T-helper 2 cell (primary cell): ENCODE measurements at regions not wholly inside any gene's neighbourhood (a gene's known extent, or its start where the extent isn't known, plus 50 kb on each side); places are given as distances from the start of the nearest gene placed in this dataset.

Experiments
- DNase-seq, 5 experiments: peaks; one replicate each; pipeline versions ENCODE4 v3.0.0 to v3.0.0-alpha.2; 2012 to 2022

- no peak for DNase-seq
Observed at GRCh38 chr12:132439333-132439904, 50.5 kb upstream of the FBRSL1 start.

GRCh38 chr12:132438726-132439125 lies 51.2 kb upstream of the FBRSL1 start:
- DNase-seq: no peak

- no peak for DNase-seq
Observed at GRCh38 chr12:132437943-132438700, 51.8 kb upstream of the FBRSL1 start.

GRCh38 chr12:132437252-132437932 lies 52.6 kb upstream of the FBRSL1 start:
- no peak for DNase-seq

- DNase-seq: no peak
Observed at GRCh38 chr12:132436791-132437251, 53.1 kb upstream of the FBRSL1 start.

GRCh38 chr12:132435486-132436187 lies 54.3 kb upstream of the FBRSL1 start:
- no peak for DNase-seq

- DNase-seq: no peak
Observed at GRCh38 chr12:132433641-132434395, 56.1 kb upstream of the FBRSL1 start.

- DNase-seq: no peak
Observed at GRCh38 chr12:132432721-132433577, 57.0 kb upstream of the FBRSL1 start.

GRCh38 chr12:132432126-132432705 lies 57.7 kb upstream of the FBRSL1 start:
- no peak for DNase-seq

- DNase-seq: no peak
Observed at GRCh38 chr12:132430838-132431774, 58.8 kb upstream of the FBRSL1 start.

- peak; percentile 26 to 83 (median 47) for DNase-seq
Observed at GRCh38 chr12:132429946-132430643, 59.9 kb upstream of the FBRSL1 start.

- DNase-seq: no peak
Observed at GRCh38 chr12:132429602-132429945, 60.4 kb upstream of the FBRSL1 start.

GRCh38 chr12:132428936-132429601 lies 60.9 kb upstream of the FBRSL1 start:
- no peak for DNase-seq

GRCh38 chr12:132427999-132428935 lies 61.7 kb upstream of the FBRSL1 start:
- no peak for DNase-seq

- DNase-seq: no peak
Observed at GRCh38 chr12:132427174-132427768, 62.7 kb upstream of the FBRSL1 start.

- no peak for DNase-seq
Observed at GRCh38 chr12:132426349-132427173, 63.4 kb upstream of the FBRSL1 start.
